Fibroblast of the aortic adventitia (primary cell): ENCODE measurements at regions not wholly inside any gene's neighbourhood (a gene's known extent, or its start where the extent isn't known, plus 50 kb on each side); places are given as distances from the start of the nearest gene placed in this dataset.

Source experiments
- DNase-seq: peaks from one replicate; pipeline ENCODE4 v3.0.0-alpha.2; 2010; ENCODE audit warnings: low read depth
- H3K4me3 ChIP-seq: 2 replicates; pipeline ENCODE4 v1.5.1; 2011; ENCODE audit warnings: low read depth, mild to moderate bottlenecking, control low read depth, low read length, moderate library complexity
- CTCF ChIP-seq: IDR thresholded peaks from 2 replicates; pipeline ENCODE4 v1.5.1; 2011; ENCODE audit warnings: mild to moderate bottlenecking, low read length, control low read depth, inconsistent platforms; ENCODE audit not compliant: insufficient read depth

- TF ChIP-seq CTCF: peak; percentile 87
- no peak overlapping the region for H3K4me3 ChIP-seq
- DNase-seq: peak; percentile 69
Measured at GRCh38 chr1:68321084-68321685, 88.9 kb upstream of the WLS start.

- DNase-seq: no peak
- no peak for TF ChIP-seq CTCF
- no peak overlapping the region for H3K4me3 ChIP-seq
Measured at GRCh38 chr1:68320349-68320748, 88.0 kb upstream of the WLS start.

GRCh38 chr1:68319907-68320306, 87.6 kb upstream of the WLS start:
- no peak for DNase-seq
- H3K4me3 ChIP-seq: no peak overlapping the region
- TF ChIP-seq CTCF: no peak

- TF ChIP-seq CTCF: no peak
- no peak overlapping the region for H3K4me3 ChIP-seq
- no peak for DNase-seq
Measured at GRCh38 chr1:68317543-68317942, 85.2 kb upstream of the WLS start.

- no peak for TF ChIP-seq CTCF
- no peak overlapping the region for H3K4me3 ChIP-seq
- no peak for DNase-seq
Measured at GRCh38 chr1:68314151-68314780, 81.9 kb upstream of the WLS start.

- no peak for TF ChIP-seq CTCF
- H3K4me3 ChIP-seq: no peak overlapping the region
- DNase-seq: no peak
Measured at GRCh38 chr1:68313735-68314134, 81.4 kb upstream of the WLS start.

GRCh38 chr1:68308034-68308433, 75.7 kb upstream of the WLS start:
- no peak overlapping the region for H3K4me3 ChIP-seq
- no peak for DNase-seq
- TF ChIP-seq CTCF: no peak
